ENCODE measurements at regions not wholly inside any gene's neighbourhood (a gene's known extent, or its start where the extent isn't known, plus 50 kb on each side); places are given as distances from the start of the nearest gene placed in this dataset.

DNA sequence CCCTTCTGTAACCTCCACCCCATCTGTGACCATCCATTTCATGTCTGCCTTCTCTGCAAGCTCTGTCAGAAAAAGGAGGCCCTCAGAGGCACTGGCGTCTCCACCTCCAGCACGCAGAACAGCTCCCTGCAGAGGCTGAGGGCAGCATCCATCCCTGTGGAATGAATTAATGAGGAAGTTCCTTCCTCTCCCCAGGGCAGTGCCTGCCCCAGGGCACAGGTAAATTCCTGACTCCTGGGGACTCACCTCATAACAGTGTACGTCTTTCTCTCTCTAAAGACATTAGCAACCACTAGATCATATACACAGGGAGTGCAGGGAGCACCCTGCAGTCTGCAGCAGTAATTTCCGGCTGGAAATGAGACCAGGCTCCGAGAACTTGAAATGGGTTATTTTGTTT, 155.0 kb upstream of the TMEM132C start:
- TF ChIP-seq, protein P1, sequence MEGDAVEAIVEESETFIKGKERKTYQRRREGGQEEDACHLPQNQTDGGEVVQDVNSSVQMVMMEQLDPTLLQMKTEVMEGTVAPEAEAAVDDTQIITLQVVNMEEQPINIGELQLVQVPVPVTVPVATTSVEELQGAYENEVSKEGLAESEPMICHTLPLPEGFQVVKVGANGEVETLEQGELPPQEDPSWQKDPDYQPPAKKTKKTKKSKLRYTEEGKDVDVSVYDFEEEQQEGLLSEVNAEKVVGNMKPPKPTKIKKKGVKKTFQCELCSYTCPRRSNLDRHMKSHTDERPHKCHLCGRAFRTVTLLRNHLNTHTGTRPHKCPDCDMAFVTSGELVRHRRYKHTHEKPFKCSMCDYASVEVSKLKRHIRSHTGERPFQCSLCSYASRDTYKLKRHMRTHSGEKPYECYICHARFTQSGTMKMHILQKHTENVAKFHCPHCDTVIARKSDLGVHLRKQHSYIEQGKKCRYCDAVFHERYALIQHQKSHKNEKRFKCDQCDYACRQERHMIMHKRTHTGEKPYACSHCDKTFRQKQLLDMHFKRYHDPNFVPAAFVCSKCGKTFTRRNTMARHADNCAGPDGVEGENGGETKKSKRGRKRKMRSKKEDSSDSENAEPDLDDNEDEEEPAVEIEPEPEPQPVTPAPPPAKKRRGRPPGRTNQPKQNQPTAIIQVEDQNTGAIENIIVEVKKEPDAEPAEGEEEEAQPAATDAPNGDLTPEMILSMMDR (IDR thresholded peaks at IDR 0.05) = no peak
- no peak for TF ChIP-seq ZFX (IDR thresholded peaks at IDR 0.05; ENCODE audit: borderline replicate concordance)
